Activated naive CD8-positive, alpha-beta T cell (primary cell): ENCODE measurements at regions not wholly inside any gene's neighbourhood (a gene's known extent, or its start where the extent isn't known, plus 50 kb on each side); places are given as distances from the start of the nearest gene placed in this dataset.

Experiments
- H3K27ac Mint-ChIP-seq: one replicate; pipeline ENCODE4 v1.8.0; 2021; ENCODE audit warnings: mixed read lengths
- H3K27me3 Mint-ChIP-seq: one replicate; pipeline ENCODE4 v1.8.0; 2021; ENCODE audit warnings: mixed read lengths
- H3K36me3 Mint-ChIP-seq: one replicate; pipeline ENCODE4 v1.8.0; 2021; ENCODE audit warnings: mixed read lengths
- H3K4me1 Mint-ChIP-seq: one replicate; pipeline ENCODE4 v1.8.0; 2021; ENCODE audit warnings: low read depth, mixed read lengths
- H3K4me3 Mint-ChIP-seq: one replicate; pipeline ENCODE4 v1.8.0; 2021; ENCODE audit warnings: mild to moderate bottlenecking, mixed read lengths
- H3K9me3 Mint-ChIP-seq: one replicate; pipeline ENCODE4 v1.8.0; 2021; ENCODE audit warnings: low read depth, mixed read lengths

- H3K4me3 Mint-ChIP-seq = no peak overlapping the region
- H3K4me1 Mint-ChIP-seq = peaks cover 2% of the 10 kb centered on the region
- no peaks in the 10 kb centered on the region for H3K9me3 Mint-ChIP-seq
- H3K36me3 Mint-ChIP-seq = no peaks in the 10 kb centered on the region
- H3K27me3 Mint-ChIP-seq = peaks cover 4% of the 10 kb centered on the region
- H3K27ac Mint-ChIP-seq = no peak overlapping the region
Measured at GRCh38 chr10:124222988-124223710, 129.8 kb upstream of the CHST15 start.

- peaks cover 4% of the 10 kb centered on the region for H3K27me3 Mint-ChIP-seq
- H3K36me3 Mint-ChIP-seq = no peaks in the 10 kb centered on the region
- peaks cover 2% of the 10 kb centered on the region for H3K4me1 Mint-ChIP-seq
- H3K27ac Mint-ChIP-seq = no peak overlapping the region
- H3K9me3 Mint-ChIP-seq = no peaks in the 10 kb centered on the region
- no peak overlapping the region for H3K4me3 Mint-ChIP-seq
Measured at GRCh38 chr10:124222318-124222987, 129.1 kb upstream of the CHST15 start.

GRCh38 chr10:124221356-124222317, 128.2 kb upstream of the CHST15 start:
- H3K9me3 Mint-ChIP-seq = no peaks in the 10 kb centered on the region
- no peak overlapping the region for H3K27ac Mint-ChIP-seq
- no peaks in the 10 kb centered on the region for H3K36me3 Mint-ChIP-seq
- peaks cover 4% of the 10 kb centered on the region for H3K27me3 Mint-ChIP-seq
- no peak overlapping the region for H3K4me3 Mint-ChIP-seq
- H3K4me1 Mint-ChIP-seq = peaks cover 2% of the 10 kb centered on the region

- Mint-ChIP-seq H3K36me3 (no peaks in the 10 kb centered on the region), H3K27me3 (peaks cover 4% of the 10 kb centered on the region), H3K9me3 (no peaks in the 10 kb centered on the region), H3K4me3 (no peak overlapping the region), H3K27ac (no peak overlapping the region), H3K4me1 (peaks cover 2% of the 10 kb centered on the region)
Measured at GRCh38 chr10:124220971-124221355, 127.6 kb upstream of the CHST15 start.

- H3K27me3 Mint-ChIP-seq = peaks cover 4% of the 10 kb centered on the region
- no peak overlapping the region for H3K27ac Mint-ChIP-seq
- no peak overlapping the region for H3K4me3 Mint-ChIP-seq
Measured at GRCh38 chr10:124220547-124220946, 127.1 kb upstream of the CHST15 start.

GRCh38 chr10:124219655-124220054, 126.3 kb upstream of the CHST15 start:
- Mint-ChIP-seq H3K27ac (no peak overlapping the region), H3K36me3 (no peaks in the 10 kb centered on the region), H3K27me3 (peaks cover 4% of the 10 kb centered on the region), H3K4me1 (peaks cover 2% of the 10 kb centered on the region), H3K4me3 (no peak overlapping the region), H3K9me3 (no peaks in the 10 kb centered on the region)

More at GRCh38 chr10:124220547-124220946, 127.1 kb upstream of the CHST15 start:
- no peaks in the 10 kb centered on the region for H3K36me3 Mint-ChIP-seq
- peaks cover 2% of the 10 kb centered on the region for H3K4me1 Mint-ChIP-seq
- no peaks in the 10 kb centered on the region for H3K9me3 Mint-ChIP-seq

- no peaks in the 10 kb centered on the region for H3K9me3 Mint-ChIP-seq
- no peak overlapping the region for H3K27ac Mint-ChIP-seq
- H3K4me3 Mint-ChIP-seq = no peak overlapping the region
- H3K4me1 Mint-ChIP-seq = peaks cover 2% of the 10 kb centered on the region
- peaks cover 4% of the 10 kb centered on the region for H3K27me3 Mint-ChIP-seq
- no peaks in the 10 kb centered on the region for H3K36me3 Mint-ChIP-seq
Measured at GRCh38 chr10:124219062-124219461, 125.7 kb upstream of the CHST15 start.

GRCh38 chr10:124217906-124218804, 124.8 kb upstream of the CHST15 start:
- Mint-ChIP-seq H3K27me3 (peaks cover 4% of the 10 kb centered on the region), H3K36me3 (no peaks in the 10 kb centered on the region), H3K27ac (no peak overlapping the region), H3K4me1 (peaks cover 2% of the 10 kb centered on the region), H3K9me3 (no peaks in the 10 kb centered on the region), H3K4me3 (no peak overlapping the region)

- Mint-ChIP-seq H3K27me3 (peaks cover 4% of the 10 kb centered on the region), H3K27ac (no peak overlapping the region), H3K4me3 (no peak overlapping the region), H3K36me3 (no peaks in the 10 kb centered on the region), H3K4me1 (peaks cover 2% of the 10 kb centered on the region), H3K9me3 (no peaks in the 10 kb centered on the region)
Measured at GRCh38 chr10:124217031-124217430, 123.6 kb upstream of the CHST15 start.

- H3K4me3 Mint-ChIP-seq = no peak overlapping the region
- no peaks in the 10 kb centered on the region for H3K9me3 Mint-ChIP-seq
- no peaks in the 10 kb centered on the region for H3K36me3 Mint-ChIP-seq
- H3K27ac Mint-ChIP-seq = no peak overlapping the region
- peaks cover under 1% of the 10 kb centered on the region for H3K27me3 Mint-ChIP-seq
- H3K4me1 Mint-ChIP-seq = no peaks in the 10 kb centered on the region
Measured at GRCh38 chr10:124214610-124215375, 121.4 kb upstream of the CHST15 start.

GRCh38 chr10:124213899-124214510, 120.6 kb upstream of the CHST15 start:
- Mint-ChIP-seq H3K4me1 (no peaks in the 10 kb centered on the region), H3K36me3 (no peaks in the 10 kb centered on the region), H3K27me3 (no peaks in the 10 kb centered on the region), H3K9me3 (no peaks in the 10 kb centered on the region), H3K4me3 (no peak overlapping the region), H3K27ac (no peak overlapping the region)

GRCh38 chr10:124213471-124213870, 120.1 kb upstream of the CHST15 start:
- no peaks in the 10 kb centered on the region for H3K27me3 Mint-ChIP-seq
- H3K4me1 Mint-ChIP-seq = no peaks in the 10 kb centered on the region
- no peaks in the 10 kb centered on the region for H3K36me3 Mint-ChIP-seq
- no peaks in the 10 kb centered on the region for H3K9me3 Mint-ChIP-seq
- H3K4me3 Mint-ChIP-seq = no peak overlapping the region
- H3K27ac Mint-ChIP-seq = no peak overlapping the region

- H3K9me3 Mint-ChIP-seq = no peaks in the 10 kb centered on the region
- no peak overlapping the region for H3K4me3 Mint-ChIP-seq
- no peaks in the 10 kb centered on the region for H3K4me1 Mint-ChIP-seq
- H3K27ac Mint-ChIP-seq = no peak overlapping the region
- no peaks in the 10 kb centered on the region for H3K36me3 Mint-ChIP-seq
- no peaks in the 10 kb centered on the region for H3K27me3 Mint-ChIP-seq
Measured at GRCh38 chr10:124212702-124213101, 119.3 kb upstream of the CHST15 start.
